HEK293 (cell line): ENCODE measurements at regions not wholly inside any gene's neighbourhood (a gene's known extent, or its start where the extent isn't known, plus 50 kb on each side); places are given as distances from the start of the nearest gene placed in this dataset.
"Not testable (repeated sequence)": the region's sequence is repeated elsewhere in the genome, so short reads cannot be mapped to it uniquely, and the experiment has no call there.

Experiments
- CTCF ChIA-PET: fragments of 350-600 bp; formaldehyde crosslinking; extraction: SDS; loops from one replicate; lab custom pipeline; 2021; ENCODE audit warnings: antibody characterized with exemption; lab: Yijun Ruan, JAX
- POLR2A ChIA-PET: fragments of 300-600 bp; formaldehyde crosslinking; extraction: SDS; loops from one replicate; lab custom pipeline; 2020; ENCODE audit warnings: antibody characterized with exemption, inconsistent platforms; lab: Yijun Ruan, JAX
- H3K27ac ChIP-seq: fragments of 200-500 bp; sonication (Bioruptor generic); 2 replicates; pipeline ENCODE4 v1.5.1; 2014; ENCODE audit warnings: low read depth, low read length, control low read depth, inconsistent platforms; ENCODE audit errors: extremely low read depth
- H3K36me3 ChIP-seq, 2 experiments: fragments of 200-500 bp in 1 of 2; sonication (Bioruptor generic) in 1 of 2; 1 replicate in 1 of 2; 2 replicates in 1 of 2; pipeline ENCODE4 v1.5.1; 2014 to 2017; ENCODE audit warnings: inconsistent platforms in 2 of 2, low read length in 2 of 2; ENCODE audit not compliant: control insufficient read depth in 2 of 2, insufficient read depth in 1 of 2
- H3K4me1 ChIP-seq: fragments of 200-500 bp; sonication (Bioruptor generic); 2 replicates; pipeline ENCODE4 v1.5.1; 2014; ENCODE audit warnings: mild to moderate bottlenecking, low read length, inconsistent platforms; ENCODE audit not compliant: control insufficient read depth, insufficient read depth
- H3K4me3 ChIP-seq: 2 replicates; pipeline ENCODE4 v1.5.1; 2011; ENCODE audit warnings: low read depth, mild to moderate bottlenecking, control low read depth, low read length, moderate library complexity
- H3K9me3 ChIP-seq: fragments of 200-500 bp; sonication (Bioruptor generic); 2 replicates; pipeline ENCODE4 v1.5.1; 2014; ENCODE audit warnings: low read depth, low read length, inconsistent platforms; ENCODE audit not compliant: control insufficient read depth, insufficient read depth

GRCh38 chr12:9425429-9425828 lies 182.3 kb downstream of the KLRB1 start:
- H3K36me3 ChIP-seq: peaks cover 0 to 14% of the 10 kb centered on the region in 2 experiments; a peak in 2 of 3 replicates
- H3K4me1 ChIP-seq, POLR2A ChIA-PET, H3K9me3 ChIP-seq, H3K4me3 ChIP-seq, CTCF ChIA-PET, H3K27ac ChIP-seq: not testable (repeated sequence)

GRCh38 chr12:9424175-9424740 lies 183.5 kb downstream of the KLRB1 start:
- H3K4me1 ChIP-seq, H3K27ac ChIP-seq, H3K4me3 ChIP-seq, H3K9me3 ChIP-seq, CTCF ChIA-PET, POLR2A ChIA-PET: not testable (repeated sequence)
- peaks cover 0 to 14% of the 10 kb centered on the region in 2 experiments; a peak in 2 of 3 replicates for H3K36me3 ChIP-seq

GRCh38 chr12:9422689-9423088 lies 185.0 kb downstream of the KLRB1 start:
- CTCF ChIA-PET, H3K9me3 ChIP-seq, H3K27ac ChIP-seq, H3K4me3 ChIP-seq, POLR2A ChIA-PET, H3K4me1 ChIP-seq: not testable (repeated sequence)
- peaks cover 0 to 14% of the 10 kb centered on the region in 2 experiments; a peak in 2 of 3 replicates for H3K36me3 ChIP-seq

- CTCF ChIA-PET, H3K4me3 ChIP-seq, H3K4me1 ChIP-seq, POLR2A ChIA-PET, H3K9me3 ChIP-seq, H3K27ac ChIP-seq: not testable (repeated sequence)
- H3K36me3 ChIP-seq: peaks cover 0 to 14% of the 10 kb centered on the region in 2 experiments; a peak in 2 of 3 replicates
Measured at GRCh38 chr12:9421520-9422086, 186.1 kb downstream of the KLRB1 start.

- H3K4me3 ChIP-seq, H3K4me1 ChIP-seq, H3K9me3 ChIP-seq, CTCF ChIA-PET, POLR2A ChIA-PET, H3K36me3 ChIP-seq, H3K27ac ChIP-seq: not testable (repeated sequence)
Measured at GRCh38 chr12:9420817-9421519, 186.7 kb downstream of the KLRB1 start.

GRCh38 chr12:9418669-9419041 lies 189.1 kb downstream of the KLRB1 start:
- CTCF ChIA-PET, H3K4me1 ChIP-seq, POLR2A ChIA-PET, H3K36me3 ChIP-seq, H3K4me3 ChIP-seq, H3K27ac ChIP-seq, H3K9me3 ChIP-seq: not testable (repeated sequence)

GRCh38 chr12:9417947-9418668 lies 189.6 kb downstream of the KLRB1 start:
- H3K4me3 ChIP-seq, H3K4me1 ChIP-seq, H3K9me3 ChIP-seq, H3K36me3 ChIP-seq, CTCF ChIA-PET, POLR2A ChIA-PET, H3K27ac ChIP-seq: not testable (repeated sequence)

- H3K9me3 ChIP-seq, H3K4me1 ChIP-seq, H3K27ac ChIP-seq, POLR2A ChIA-PET, H3K4me3 ChIP-seq, CTCF ChIA-PET, H3K36me3 ChIP-seq: not testable (repeated sequence)
Measured at GRCh38 chr12:9417341-9417740, 190.4 kb downstream of the KLRB1 start.
